NT2/D1 (cell line): ENCODE measurements at regions not wholly inside any gene's neighbourhood (a gene's known extent, or its start where the extent isn't known, plus 50 kb on each side); places are given as distances from the start of the nearest gene placed in this dataset.

Experiments used
- YY1 ChIP-seq: IDR thresholded peaks from 2 replicates; pipeline ENCODE4 v1.6.1; 2011; ENCODE audit not compliant: insufficient read length, insufficient read depth
- ZNF274 ChIP-seq: IDR thresholded peaks from 2 replicates; pipeline ENCODE4 v1.6.1; 2011; ENCODE audit warnings: mild to moderate bottlenecking, low read depth, low read length

DNA sequence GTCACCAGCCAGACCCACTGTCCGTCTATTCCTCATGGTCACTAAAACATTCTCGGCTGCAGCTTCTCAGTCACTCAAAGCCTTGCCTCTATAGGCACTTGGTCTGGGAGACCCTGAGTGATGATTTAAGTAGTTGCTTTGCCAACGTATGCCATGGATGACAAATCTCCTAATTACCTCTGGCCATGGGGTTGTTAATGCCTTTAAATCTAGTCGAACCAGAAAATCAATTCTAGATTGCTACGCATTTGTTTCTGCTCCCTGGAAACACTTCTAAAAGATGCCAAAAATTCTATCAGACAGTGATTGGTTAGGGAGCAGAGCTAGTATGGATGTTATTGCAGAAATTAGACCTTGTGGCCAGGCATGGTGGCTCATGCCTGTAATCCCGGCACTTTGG is 57.0 kb upstream of the RTL6 start:
- TF ChIP-seq ZNF274 (no peak), YY1 (no peak)
